Transverse colon (tissue), 4 donors: ENCODE measurements at regions not wholly inside any gene's neighbourhood (a gene's known extent, or its start where the extent isn't known, plus 50 kb on each side); places are given as distances from the start of the nearest gene placed in this dataset.

ENCODE experiments used
- CTCF ChIP-seq, 5 experiments: fragments of 200-600 bp in 3 of 5; fragments of 450-650 bp in 2 of 5; sonication (generic) in 3 of 5; IDR thresholded peaks; 1 replicate in 2 of 5; 2 replicates in 3 of 5; pipeline ENCODE4 v1.5.1; 2016 to 2017; ENCODE audit warnings: antibody characterized with exemption in 5 of 5, inconsistent platforms in 3 of 5, mild to moderate bottlenecking in 2 of 5, moderate library complexity in 1 of 5
- EP300 ChIP-seq: sonication (generic); formaldehyde crosslinking; IDR thresholded peaks from one replicate; pipeline ENCODE4 v1.6.1; 2017; ENCODE audit warnings: antibody characterized with exemption, low read depth
- POLR2A ChIP-seq: fragments of 450-650 bp; IDR thresholded peaks from one replicate; pipeline ENCODE4 v1.6.1; 2016; ENCODE audit warnings: antibody characterized with exemption, mild to moderate bottlenecking, moderate library complexity
- POLR2AphosphoS5 ChIP-seq, 3 donors: sonication (generic); formaldehyde crosslinking; IDR thresholded peaks; one replicate each; pipeline ENCODE4 v1.6.1; 2016; ENCODE audit warnings: antibody characterized with exemption in 3 of 3

- TF ChIP-seq CTCF (IDR thresholded peaks at IDR 0.05) (no peak), EP300 (no peak), POLR2AphosphoS5 (IDR thresholded peaks at IDR 0.05) (no peak), POLR2A (no peak)
Observed at GRCh38 chr6:92521553-92521952, 897.8 kb downstream of the EPHA7 start.
